HG03460 (cell line): ENCODE measurements at regions not wholly inside any gene's neighbourhood (a gene's known extent, or its start where the extent isn't known, plus 50 kb on each side); places are given as distances from the start of the nearest gene placed in this dataset.
A peak's percentile ranks its signal among the peaks of the same experiment; 100 is the strongest.
"Not testable (repeated sequence)": the region's sequence is repeated elsewhere in the genome, so short reads cannot be mapped to it uniquely, and the experiment has no call there.

Source experiments
- ATAC-seq: cut with Tn5 transposase; IDR thresholded peaks from one replicate; pipeline ENCODE4 v1.9.1; 2021; ENCODE audit not compliant: unreplicated experiment

DNA sequence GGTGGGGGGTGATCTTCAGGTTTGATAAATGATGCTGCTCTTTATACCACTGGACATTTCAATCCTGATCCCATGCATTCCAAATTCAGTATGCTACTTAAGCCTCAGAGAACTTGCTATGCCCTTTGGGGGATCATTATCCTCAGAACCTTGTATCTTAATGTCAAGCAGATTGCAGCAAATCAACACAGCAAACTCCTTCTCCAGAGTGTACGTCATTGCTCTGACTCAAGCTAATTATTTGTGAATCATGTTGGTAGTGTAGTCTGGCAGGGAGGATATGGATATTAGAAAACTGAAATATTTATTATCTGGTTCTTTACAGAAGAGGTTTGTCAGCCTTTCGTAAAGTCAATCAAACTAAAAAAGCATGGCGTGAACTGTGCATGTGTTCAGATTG is 562.5 kb upstream of the FAM98A start:
- ATAC-seq = no peak

DNA sequence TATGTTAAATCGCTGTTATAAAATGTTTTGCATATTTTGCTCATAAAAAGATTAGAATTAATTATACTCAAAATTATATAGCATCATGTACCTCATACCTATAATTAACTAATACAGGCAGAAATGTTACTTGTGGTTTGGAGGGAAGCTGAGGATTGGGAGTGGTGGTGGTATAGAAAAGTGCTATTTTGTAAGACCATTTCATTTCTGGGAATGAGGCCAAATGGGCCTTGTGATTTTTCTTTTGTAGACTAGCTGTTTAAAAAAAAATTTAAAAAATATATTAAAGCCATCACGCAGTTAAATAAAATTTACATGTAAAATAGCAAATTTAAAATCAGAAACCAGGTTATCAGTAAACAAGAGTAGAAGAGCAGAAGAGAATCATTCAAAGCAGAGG is 560.8 kb upstream of the FAM98A start:
- ATAC-seq = no peak

DNA sequence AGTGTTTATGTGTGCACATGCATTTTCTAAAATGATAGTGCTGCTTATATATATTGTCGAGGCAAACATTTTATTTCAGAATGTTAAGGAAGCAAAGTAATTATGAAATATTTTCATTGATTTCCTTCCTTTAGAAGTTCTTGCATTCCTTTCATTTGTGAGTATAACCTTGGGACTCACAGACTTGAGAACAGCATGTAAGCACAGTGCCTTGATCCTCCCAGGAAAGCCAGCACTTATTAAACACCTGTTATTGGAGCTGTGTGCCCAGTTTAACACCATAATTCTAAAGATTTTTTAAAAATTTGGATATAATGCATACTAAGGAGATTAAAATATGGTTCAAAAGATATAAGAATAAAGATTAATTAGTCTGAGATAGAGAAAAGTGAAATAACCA is 554.4 kb upstream of the FAM98A start:
- ATAC-seq = no peak

DNA sequence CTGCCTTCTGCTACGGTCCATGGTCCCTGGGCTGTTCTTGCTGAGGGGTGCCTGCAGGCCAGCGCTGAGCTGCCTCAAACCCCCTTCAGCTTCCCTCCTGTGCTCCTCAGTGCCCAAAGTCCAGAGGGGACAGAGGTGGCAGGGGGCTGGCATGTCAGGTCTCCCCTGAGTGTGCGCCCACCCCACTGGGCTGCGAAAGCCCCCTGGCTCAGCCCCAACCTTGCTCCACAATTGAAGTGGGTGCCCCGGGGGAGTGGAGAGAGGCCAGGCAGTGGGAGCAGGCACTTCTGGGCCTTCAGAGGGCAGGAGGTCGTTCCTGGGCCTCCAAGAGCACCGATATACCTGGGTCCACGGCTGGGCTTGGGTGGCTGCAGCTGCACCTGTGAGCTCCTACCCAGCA is 548.7 kb upstream of the FAM98A start:
- ATAC-seq = no peak

DNA sequence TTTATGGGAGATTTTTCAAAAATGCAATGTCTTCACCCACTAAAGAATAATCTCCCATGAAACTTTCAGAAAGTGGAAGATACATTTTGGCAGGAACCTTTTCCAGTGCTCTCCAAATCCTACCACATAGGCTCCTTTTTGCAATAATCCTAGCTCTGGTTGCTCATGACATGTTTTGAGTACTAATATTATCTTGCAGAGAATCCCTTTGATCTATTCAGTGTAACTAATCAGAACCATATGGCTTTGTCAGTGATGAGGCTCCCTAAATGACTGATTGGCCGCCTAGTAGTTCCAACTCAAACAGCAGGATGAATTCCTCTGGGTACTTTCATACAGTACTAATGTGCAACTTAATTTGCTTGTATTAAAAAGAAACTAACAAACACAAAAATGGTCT is 544.0 kb upstream of the FAM98A start:
- ATAC-seq = no peak

DNA sequence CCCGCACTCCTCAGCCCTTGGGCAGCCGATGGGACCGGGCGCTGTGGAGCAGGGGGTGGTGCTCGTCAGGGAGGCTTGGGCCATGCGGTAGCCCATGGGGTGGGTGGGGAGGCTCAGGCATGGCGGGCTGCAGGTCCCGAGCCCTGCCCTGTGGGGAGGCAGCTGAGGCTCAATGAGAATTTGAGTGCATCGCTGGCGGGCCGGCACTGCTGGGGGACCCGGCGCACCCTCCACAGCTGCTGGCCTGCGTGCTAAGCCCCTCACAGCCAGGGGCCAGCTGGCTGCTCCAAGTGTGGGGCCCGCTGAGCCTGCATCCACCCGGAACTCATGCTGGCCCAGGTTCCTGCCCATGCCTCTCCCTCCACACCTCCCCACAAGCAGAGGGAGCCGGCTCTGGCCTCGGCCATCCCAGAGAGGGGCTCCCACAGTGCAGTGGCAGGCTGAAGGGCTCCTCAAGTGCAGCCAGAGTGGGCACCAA is 543.5 kb upstream of the FAM98A start:
- ATAC-seq = not testable (repeated sequence)

DNA sequence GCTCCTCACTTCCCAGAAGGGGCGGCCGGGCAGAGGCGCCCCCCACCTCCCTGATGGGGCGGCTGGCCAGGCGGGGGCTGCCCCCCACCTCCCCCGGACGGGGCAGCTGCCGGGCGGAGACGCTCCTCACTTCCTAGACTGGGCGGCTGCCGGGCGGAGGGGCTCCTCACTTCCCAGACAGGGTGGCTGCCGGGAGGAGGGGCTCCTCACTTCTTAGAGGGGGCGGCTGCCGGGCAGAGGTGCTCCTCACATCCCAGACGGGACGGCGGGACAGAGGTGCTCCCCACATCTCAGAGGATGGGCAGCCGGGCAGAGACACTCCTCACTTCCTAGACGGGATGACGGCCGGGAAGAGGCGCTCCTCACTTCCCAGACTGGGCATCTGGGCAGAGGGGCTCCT is 534.0 kb upstream of the FAM98A start:
- ATAC-seq = not testable (repeated sequence)

DNA sequence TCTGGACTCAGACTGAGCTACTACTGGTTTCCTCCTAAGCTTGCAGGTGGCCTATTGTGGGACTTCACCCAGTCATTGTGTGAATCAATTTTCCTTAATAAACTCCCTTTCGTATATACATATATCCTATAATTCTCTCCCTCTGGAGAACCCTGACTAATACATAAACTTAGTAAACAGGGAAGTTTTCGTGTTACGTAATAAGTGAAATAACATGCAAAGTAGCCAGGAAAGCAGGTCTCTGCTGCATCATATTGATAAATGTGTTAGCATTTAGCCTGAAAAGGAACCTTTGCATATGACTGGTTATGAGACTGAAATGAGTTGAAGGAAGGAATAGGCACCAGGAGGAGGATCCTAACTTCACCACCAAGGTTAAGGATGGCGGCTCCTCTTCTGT is 527.2 kb upstream of the FAM98A start:
- ATAC-seq = no peak

DNA sequence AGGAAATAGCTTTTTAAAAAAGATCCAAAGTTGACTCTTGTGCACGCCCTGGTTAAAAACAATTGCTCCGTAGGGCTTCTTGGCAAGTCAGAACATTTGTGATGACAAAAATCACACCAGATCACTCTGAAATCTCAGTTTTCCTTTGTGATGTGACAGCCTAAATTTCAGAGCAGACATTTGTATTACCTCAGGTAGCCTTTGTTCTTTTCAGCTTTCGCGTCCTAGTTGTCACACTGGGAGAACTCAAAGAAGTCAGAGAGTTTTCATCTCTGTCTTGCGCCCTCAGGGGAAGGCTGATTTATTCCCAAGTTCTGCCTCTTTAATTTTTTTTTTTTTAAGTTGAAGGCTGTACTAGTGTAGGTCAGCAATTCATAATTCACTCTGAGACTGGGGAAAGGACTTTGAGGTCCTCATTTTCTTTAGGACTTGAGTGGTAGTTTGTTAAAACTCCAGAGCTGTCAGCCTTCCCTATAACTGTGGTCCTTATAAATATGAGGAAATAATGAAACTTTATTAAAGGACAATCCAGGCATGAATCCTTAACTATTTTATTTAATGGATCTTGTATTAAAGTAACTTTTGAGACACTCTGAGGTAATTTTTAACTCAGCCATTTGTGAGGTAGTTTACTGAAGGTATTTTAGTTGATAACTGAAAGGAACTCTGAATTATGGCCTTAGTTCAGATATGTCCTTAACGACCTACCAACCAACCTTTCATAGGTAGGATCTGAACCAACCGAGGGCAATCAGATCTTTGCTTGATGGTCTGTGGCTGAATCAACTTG is 525.1 kb upstream of the FAM98A start:
- ATAC-seq = no peak

DNA sequence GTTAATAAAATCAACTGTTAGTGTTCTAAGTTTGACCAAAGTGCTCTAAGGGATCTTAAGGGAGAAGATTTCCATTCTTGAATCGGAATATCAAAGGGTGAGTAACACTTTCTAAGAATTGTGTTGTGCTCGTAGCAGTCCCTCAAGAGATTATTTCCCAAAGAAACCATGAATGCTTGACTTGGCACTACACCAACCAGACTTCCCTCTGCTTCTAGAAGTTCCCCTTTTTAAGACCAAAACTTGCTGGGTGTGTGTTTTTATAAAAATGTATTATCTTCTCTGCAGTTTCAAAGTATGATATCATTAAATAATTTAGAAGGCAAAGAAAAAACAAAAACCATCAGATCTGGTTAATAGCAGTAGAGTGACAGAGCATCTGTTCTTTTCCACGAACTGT is 522.0 kb upstream of the FAM98A start:
- no peak for ATAC-seq

DNA sequence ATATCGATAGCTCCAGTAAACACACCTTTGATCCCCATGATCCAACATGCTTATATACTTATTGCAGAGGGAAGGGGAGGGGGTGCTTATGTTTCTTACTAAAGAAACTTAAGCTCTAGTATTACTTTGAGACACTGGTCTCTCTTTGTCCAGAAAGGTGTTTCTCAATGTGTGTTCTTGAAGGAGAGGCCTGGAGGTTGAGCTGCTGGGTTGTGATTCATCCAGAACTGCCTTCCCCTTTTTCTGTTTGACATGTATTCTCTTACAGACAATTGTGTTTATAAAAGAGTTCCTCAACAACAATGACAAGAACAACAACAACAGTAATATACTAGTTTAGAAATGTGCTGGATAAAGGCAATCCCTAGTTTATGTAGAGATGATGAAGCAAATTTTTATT is 516.0 kb upstream of the FAM98A start:
- ATAC-seq = no peak

DNA sequence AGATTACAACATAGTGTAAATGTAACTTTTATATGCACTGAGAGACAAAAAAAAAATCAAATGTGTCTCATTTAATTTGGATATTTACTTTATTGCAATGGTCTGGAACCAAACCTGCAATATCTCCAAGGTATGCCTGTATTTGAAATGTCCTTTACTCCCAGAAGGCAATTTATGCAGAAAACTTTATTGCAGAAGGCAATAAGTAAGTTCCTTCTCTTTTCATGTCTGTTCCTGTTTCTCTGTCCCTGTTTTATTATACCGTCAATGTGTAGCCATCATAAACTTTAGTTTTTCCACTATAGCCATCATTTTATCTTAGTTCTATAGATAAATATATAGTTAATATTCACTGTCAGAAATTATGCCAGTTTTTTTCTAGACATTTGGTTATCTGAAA is 513.1 kb upstream of the FAM98A start:
- no peak for ATAC-seq

DNA sequence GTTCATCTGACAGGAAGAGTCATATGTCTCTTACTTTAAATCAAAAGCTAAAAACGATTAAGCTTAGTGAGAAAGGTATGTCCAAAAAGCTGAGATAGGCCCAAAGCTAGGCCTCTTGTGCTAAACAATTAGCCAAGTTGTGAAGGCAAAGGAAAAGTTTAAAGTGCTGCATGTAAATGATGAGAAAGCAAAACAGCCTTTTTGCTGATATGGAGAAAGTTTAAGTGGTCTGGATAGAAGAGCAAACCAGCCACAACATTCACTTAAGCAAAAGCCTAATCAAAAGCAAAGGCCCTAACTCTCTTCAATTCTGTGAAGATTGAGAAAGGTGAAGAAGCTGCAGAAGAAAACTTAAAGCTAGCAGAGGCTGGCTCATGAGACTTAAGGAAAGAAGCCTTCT is 511.3 kb upstream of the FAM98A start:
- no peak for ATAC-seq

DNA sequence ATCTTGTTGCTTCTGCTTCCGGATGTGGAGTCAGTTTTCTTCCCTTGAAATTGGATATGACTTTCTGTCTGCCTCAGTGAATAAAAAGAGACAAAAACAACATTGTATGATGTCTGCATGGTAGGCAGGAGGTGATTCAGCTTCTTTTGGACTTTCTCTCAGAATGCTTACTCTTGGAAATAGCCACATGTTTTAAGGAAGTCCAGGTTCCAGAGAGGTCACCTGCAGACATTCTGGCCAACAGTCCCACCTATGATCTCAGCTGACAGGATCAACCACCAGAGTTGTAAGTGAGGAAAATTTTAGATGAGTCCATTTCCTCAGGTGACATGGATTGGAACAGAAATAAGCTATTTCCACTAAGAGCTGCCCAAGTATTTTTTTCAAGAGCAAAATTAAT is 508.7 kb upstream of the FAM98A start:
- ATAC-seq = no peak

DNA sequence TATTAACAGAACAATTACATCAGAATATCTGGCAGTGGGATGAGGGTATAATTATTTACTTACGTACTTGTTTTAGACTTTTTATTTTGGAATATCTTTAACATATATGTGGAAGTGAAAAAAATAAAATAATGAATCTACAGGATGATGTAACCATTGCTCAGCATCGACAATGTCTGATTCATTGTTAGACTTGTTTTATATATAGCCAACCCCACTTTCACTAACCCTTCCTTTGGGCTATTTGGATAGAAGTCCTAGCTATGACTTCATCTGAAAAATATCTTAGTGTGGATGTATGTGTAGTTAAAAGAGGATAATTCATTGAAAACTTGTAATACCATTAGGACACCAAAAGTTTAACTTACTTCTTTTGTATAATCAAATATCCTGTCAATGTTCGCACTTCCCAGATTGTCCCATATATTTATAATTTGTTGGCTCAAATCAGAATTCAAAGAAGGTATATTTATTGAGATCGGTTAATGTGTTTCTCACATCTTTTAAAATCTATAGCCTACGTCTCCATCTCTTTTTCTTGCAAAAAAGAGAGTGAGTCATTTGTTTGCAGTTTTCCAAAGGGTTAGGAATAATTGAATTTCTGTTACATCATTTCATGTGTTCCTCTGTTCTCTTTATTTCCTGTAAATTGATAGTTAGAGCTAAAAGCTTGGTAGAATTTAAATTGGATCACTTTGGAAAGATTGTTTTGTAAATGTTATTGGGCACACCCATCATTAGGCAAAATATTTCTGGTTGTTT is 506.1 kb upstream of the FAM98A start:
- ATAC-seq = no peak

DNA sequence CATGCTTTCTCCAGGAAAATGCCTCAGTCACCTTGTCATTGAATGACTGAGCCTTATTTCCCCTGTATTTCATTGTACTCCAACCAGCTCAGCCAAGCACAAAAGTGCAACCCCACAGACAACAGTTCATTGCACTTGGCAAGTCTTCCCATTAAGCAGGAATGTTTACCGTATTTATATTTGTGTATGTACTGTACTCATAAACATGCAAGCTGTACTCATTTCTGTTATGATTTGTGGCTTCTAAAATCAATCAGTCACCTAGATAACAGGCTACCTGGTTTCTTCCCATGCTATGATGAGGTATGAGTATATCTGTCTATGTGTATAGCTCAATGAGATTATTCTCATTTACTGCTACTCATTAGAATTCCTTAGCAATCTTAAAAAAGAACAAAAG is 505.5 kb upstream of the FAM98A start:
- ATAC-seq = no peak

DNA sequence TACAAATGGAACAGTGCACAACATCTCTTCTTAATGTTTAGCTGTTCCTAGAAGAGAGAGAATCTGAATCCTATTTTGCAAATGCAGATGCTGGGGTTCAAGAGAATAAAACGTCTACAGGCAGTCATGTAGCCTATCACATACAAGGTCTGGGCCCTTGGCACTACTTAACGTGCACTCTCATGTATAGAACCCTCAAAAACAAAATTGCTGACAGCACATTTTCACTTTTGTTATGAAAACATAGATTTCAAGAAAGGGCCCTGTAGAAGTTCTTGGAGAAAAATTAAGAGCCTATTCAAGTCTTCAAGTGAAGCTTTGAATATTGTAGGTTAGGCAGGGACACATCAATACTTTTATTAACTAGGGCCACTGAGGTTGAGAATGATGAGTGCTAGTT is 504.3 kb upstream of the FAM98A start:
- no peak for ATAC-seq

DNA sequence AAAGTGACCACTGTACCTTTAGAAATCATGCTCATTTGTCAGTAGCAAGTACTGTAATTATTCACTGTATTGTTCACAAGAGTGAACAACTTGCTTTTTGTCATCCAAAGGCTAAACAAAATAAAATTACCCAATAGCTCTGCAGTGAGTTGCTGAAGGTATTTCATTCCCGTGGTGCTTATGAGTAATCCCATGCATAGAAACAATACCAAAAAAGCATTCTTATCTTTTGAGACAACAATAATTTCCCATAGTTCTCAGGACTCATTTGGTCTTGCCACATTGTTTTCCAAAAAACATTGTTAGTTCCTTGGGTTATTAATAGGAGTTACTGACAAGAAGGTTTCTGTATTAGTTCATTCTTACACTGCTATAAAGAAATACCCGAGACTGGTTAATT is 503.2 kb upstream of the FAM98A start:
- ATAC-seq = no peak

DNA sequence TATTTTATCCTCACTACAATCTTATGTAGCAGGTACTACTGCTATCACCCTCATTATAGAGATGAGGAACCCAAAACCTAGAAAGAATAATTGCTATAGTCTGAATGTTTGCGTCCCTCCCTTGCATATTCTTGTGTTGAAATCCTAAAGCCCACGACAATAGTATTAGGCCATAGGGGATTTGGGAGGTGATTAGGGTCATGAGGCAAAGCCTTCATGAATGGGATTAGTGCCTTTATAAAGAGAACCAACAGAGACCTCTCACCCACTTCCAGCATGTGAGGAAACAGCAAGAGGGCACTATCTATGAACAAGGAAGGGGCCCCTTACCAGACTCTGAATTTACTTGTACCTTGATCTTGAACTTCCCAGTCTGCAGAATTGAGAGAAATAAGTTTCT is 500.3 kb upstream of the FAM98A start:
- ATAC-seq = no peak

DNA sequence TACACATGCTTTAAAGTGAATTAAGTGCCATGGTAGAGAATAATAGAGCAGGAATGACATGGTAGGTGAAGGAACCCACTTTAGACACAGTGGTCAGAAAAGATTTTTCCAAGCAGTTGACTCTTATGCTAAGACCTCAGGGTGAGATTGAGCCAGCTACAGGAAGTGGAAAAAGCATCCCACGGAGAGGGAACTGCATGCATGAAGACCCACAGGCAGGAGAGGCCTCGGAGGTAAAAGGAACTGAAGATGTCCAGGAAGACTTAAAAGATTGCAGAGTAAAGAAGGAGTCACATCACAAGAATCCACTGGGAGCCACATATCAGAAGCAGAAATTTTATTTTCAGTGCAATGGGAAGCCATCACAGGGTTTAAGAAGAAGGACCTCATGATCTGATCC is 499.2 kb upstream of the FAM98A start:
- ATAC-seq = no peak

DNA sequence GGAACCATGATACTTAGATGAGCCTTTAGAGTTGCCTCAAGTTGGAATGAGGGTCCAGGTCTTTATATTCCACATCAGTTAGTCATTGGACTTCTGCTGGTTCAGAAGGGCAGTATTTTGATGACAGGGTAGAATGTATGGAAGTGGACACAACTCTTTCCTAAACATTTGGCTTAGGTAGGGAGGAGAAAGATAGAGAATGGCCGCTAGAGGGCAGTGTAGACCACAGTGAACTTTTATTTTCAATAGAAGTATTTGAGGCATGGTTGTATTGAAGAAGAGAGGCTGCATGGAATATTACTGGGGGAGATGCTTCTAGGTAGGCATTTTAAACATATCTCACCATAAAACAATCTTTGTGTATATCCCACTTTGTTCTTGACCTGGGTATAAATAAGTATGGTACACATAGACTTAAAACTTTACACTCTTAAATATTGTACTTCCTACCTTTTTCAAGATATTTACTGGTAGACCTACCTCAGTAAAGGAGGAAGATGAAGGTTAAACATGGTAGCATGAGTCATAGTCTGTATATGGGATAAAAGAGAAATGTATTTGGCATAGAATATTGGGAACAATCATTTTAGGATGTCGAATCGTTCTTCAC is 497.6 kb upstream of the FAM98A start:
- peak; percentile 80 for ATAC-seq

DNA sequence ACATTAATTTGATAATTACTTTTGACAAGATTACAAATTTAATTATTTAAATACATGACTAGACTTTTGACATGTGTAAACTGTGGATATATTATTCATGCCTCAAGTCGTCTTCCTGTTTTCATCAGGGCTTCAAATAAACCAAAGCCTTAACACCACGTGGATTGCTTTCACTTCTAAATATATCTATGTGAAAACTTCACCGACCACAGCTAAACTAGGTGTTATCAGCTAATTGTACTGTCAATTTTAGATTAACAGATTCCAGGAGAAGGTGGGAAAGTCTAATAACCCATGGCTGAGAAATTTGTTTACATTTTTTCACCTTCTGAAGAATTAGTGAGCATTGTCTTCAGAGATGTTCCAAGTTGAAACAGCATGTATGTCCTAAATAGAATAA is 494.7 kb upstream of the FAM98A start:
- no peak for ATAC-seq
